Activated CD8-positive, alpha-beta memory T cell treated with anti-CD3 and anti-CD28 coated beads for 4 hours (primary cell): ENCODE measurements at regions not wholly inside any gene's neighbourhood (a gene's known extent, or its start where the extent isn't known, plus 50 kb on each side); places are given as distances from the start of the nearest gene placed in this dataset.
"Not testable (repeated sequence)": the region's sequence is repeated elsewhere in the genome, so short reads cannot be mapped to it uniquely, and the experiment has no call there.

ENCODE experiments used
- DNase-seq, 2 donors: peaks; one replicate each; pipeline ENCODE4 v3.0.0-alpha.2; 2020; ENCODE audit warnings: low read depth in 2 of 2

- not testable (repeated sequence) for DNase-seq
Observed at GRCh38 chr5:34441767-34442166, 214.4 kb upstream of the RAI14 start.

- no peak for DNase-seq
Observed at GRCh38 chr5:34447424-34447823, 208.7 kb upstream of the RAI14 start.

GRCh38 chr5:34449639-34450038 lies 206.5 kb upstream of the RAI14 start:
- DNase-seq = no peak

GRCh38 chr5:34450338-34450737 lies 205.8 kb upstream of the RAI14 start:
- no peak for DNase-seq

- DNase-seq = no peak
Observed at GRCh38 chr5:34452170-34452828, 203.8 kb upstream of the RAI14 start.

- no peak for DNase-seq
Observed at GRCh38 chr5:34455098-34455497, 201.0 kb upstream of the RAI14 start.

GRCh38 chr5:34459908-34460307 lies 196.2 kb upstream of the RAI14 start:
- no peak for DNase-seq

GRCh38 chr5:34460496-34460895 lies 195.6 kb upstream of the RAI14 start:
- DNase-seq = no peak

GRCh38 chr5:34464829-34465228 lies 191.3 kb upstream of the RAI14 start:
- DNase-seq = no peak

GRCh38 chr5:34465301-34465700 lies 190.8 kb upstream of the RAI14 start:
- DNase-seq = not testable (repeated sequence)

- DNase-seq = not testable (repeated sequence)
Observed at GRCh38 chr5:34466519-34467388, 189.4 kb upstream of the RAI14 start.

- no peak for DNase-seq
Observed at GRCh38 chr5:34467436-34467835, 188.7 kb upstream of the RAI14 start.

- not testable (repeated sequence) for DNase-seq
Observed at GRCh38 chr5:34467984-34468383, 188.1 kb upstream of the RAI14 start.

- DNase-seq = no peak
Observed at GRCh38 chr5:34469971-34470370, 186.2 kb upstream of the RAI14 start.

- no peak for DNase-seq
Observed at GRCh38 chr5:34474573-34475021, 181.5 kb upstream of the RAI14 start.

- DNase-seq = no peak
Observed at GRCh38 chr5:34475249-34475966, 180.7 kb upstream of the RAI14 start.

GRCh38 chr5:34476941-34477565 lies 179.1 kb upstream of the RAI14 start:
- no peak for DNase-seq

- DNase-seq = no peak
Observed at GRCh38 chr5:34480810-34481528, 175.2 kb upstream of the RAI14 start.

GRCh38 chr5:34483442-34484033 lies 172.6 kb upstream of the RAI14 start:
- no peak for DNase-seq

- DNase-seq = no peak
Observed at GRCh38 chr5:34484216-34484920, 171.8 kb upstream of the RAI14 start.

- no peak for DNase-seq
Observed at GRCh38 chr5:34485768-34486030, 170.4 kb upstream of the RAI14 start.
